HG03095 (cell line): ENCODE measurements at regions not wholly inside any gene's neighbourhood (a gene's known extent, or its start where the extent isn't known, plus 50 kb on each side); places are given as distances from the start of the nearest gene placed in this dataset.
"Not testable (repeated sequence)": the region's sequence is repeated elsewhere in the genome, so short reads cannot be mapped to it uniquely, and the experiment has no call there.

Source experiments
- ATAC-seq: cut with Tn5 transposase; IDR thresholded peaks from one replicate; pipeline ENCODE4 v1.9.1; 2021; ENCODE audit warnings: moderate library complexity; ENCODE audit not compliant: unreplicated experiment

DNA sequence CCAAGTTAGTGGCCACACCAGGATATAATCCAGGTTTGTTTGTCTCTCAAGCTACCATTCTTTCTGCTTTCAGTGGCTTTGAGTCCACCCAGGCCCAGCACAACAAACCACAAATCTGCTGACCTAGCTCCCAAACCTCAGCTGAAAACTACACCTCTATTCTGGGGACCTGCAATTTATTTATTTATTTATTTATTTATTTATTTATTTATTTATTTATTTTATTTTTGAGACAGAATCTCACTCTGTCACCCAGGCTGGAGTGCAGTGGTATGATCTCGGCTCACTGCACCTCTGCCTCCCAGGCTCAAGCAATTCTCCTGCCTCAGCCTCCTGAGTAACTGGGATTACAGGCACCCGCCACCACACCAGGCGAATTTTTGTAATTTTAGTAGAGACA is 229.9 kb upstream of the BTG1 start:
- not testable (repeated sequence) for ATAC-seq

GRCh38 chr12:92370828-92371227 is 225.2 kb upstream of the BTG1 start:
- no peak for ATAC-seq

GRCh38 chr12:92369636-92370035 is 224.0 kb upstream of the BTG1 start:
- ATAC-seq, result no peak

DNA sequence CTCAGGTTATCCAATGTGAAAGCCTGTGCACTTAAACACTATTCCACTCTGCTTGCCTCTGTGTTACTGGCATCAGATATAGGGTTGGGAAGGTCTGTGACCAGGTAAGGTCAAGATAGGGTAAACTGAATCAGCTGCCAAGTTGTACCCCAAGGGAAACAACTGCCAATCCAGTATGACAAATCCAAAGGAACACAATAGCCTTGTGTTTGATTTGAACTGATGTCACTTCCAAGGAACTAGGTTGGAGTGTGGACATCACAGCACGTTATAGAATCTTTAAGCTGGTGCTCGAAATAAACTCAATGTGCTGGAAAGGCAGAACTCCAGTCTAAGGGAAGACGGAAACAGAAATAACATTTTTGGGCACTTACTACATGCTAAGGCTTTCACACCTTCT is 223.4 kb upstream of the BTG1 start:
- no peak for ATAC-seq

DNA sequence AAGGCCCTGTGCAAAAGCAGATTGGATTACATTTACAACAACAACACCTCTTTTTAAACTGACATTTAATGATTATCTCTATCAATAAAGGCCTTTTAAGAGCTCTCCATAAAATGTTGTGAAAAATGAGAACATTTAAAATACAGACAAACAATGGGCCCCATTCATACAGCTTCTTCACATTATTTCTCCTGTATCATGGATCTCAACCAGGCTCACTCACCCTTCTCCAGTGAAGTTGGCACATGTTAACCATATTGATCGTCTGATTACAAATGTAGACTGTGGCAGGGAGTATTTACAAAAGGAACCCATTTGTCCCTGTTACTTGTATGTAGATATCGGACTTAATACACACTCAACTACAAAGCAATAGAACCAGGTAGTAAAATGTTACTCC is 220.2 kb upstream of the BTG1 start:
- ATAC-seq, result no peak

- ATAC-seq, result no peak
These were observed 219.7 kb upstream of the BTG1 start for GRCh38 chr12:92365333-92365732.

GRCh38 chr12:92363295-92364146 is 217.9 kb upstream of the BTG1 start:
- peak; percentile 59 for ATAC-seq

GRCh38 chr12:92362785-92363184 is 217.1 kb upstream of the BTG1 start:
- ATAC-seq, result peak; percentile 44

DNA sequence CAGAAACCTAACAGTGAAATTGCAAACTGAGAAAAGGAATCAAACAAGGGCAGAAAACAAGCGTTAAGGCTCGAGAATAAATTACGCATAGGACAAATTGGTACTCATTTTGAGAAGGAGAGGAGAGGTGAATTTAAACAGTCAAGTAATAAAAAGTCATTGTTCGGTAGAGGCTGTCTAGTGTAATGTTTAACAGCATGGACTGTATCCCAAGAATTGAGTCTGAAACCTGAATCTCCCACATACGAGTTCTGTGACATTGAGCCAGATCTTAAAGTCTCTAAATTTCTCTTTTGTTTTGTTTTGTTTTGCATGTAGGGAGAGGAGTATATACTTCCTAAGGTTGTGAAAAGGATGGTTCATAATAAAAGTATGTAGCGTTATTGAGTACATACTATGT is 216.5 kb upstream of the BTG1 start:
- ATAC-seq, result no peak

DNA sequence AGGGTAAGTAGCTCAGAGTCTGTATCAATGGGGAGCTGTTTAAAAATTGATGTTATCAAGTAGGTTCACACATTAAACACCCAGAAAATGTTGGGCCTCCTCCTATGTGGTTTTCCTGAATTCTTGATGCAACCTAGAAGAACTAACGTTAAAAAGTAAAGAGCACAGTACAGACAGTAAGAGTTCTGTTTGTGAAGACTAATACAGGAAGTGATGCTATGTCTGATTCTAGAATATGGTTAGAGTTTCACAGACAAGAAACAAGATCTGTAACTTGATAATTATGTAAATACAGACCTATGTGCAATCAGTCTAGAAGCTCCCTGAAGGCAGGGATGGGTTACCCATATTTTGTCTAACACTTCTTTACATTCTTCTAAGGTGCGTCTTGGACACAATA is 214.9 kb upstream of the BTG1 start:
- no peak for ATAC-seq

DNA sequence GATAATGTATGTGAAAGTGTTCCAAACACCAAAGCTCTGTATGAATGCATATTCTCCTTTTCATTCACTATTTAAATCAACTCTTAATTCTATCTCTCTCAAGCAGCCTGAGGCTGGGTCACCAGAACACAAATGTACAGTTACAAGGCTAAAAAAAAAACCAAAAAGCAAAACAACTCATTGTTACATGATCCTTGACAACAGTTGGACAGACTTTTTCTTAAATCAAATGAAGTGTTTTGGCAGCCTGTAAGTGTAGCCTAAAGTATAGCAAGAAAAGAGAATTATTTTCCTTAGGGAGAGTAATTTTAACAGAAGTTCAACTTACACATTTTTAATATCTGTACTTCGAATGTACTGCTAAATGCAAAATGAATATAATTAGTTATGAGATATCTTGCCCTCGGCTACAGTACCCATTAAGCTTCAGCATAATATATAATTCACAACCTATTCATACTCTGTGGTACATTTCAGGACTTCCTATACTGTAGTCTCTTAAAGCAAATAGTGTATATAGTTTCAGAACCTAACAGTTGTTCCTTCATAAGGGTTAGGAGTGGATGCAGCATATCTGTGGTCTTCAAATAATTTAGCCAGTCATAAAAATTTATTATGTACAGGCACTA is 214.0 kb upstream of the BTG1 start:
- ATAC-seq, result no peak

DNA sequence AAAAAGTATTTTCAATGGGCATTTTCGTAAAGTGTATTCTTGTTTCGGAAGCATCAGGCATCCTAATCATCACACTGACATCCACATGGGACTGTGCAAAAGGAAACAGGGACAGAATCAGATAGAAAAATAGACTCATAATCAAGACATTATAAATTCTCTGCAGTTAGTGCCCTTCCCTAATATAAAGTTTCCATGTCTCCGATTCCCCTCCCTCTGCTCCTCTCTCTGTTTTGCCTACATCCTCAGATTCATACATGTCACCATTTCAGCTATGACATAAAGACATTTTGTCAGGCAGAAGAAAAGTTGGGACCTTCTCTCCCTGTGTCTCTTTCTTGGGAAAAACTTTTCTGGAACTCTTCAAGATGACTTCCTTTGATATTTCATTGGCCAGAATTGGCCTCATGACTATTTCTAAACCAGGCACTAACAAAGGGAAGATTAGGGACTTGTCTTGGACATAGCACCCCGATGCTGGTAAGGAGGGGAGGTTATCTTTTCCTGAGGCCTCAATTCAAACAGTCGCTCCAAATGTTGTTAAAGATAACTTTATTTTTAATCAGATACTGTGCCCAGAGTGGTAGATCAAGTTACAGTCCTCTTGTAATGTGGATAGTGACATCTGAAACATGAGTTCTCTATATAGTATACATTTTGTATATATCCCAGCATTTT is 212.1 kb upstream of the BTG1 start:
- ATAC-seq, result no peak

DNA sequence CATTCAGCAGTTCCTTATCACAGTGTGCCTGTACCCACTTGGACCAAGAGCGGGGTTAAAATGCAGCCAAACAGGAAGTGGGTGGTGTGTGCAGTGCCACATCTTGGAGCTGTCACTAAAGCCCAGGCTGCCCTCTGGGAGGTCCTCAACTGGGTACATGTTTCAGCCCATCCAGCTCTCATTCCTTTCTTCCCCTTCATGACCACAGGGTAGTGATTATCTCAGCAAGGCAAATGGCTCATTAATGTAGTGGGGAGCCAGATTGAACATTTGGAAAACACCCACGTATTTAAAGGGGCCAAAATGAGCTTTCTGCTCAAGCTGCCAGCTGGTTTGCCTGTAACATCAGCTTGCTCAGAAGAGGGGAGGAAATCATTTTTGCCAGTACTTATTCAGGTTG is 210.8 kb upstream of the BTG1 start:
- no peak for ATAC-seq

DNA sequence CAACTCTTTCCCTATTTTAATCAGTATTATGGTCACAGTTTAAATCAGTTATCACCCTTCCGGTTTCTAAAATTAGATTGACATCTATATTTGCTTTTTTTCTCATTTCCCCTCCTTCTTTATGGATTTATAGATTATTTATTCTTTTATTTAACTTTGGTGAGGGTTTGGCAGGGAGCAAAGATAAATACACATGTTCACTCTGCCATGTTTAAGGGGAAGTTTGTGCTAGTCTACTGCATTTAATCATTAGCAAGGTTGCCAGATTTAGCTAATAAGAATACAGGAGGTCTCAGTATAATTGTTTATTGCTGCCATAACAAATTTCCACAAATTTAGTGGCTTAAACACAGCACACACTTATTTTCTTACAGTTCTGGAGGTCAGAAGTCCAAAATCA is 204.0 kb upstream of the BTG1 start:
- no peak for ATAC-seq

GRCh38 chr12:92342574-92342973 is 196.9 kb upstream of the BTG1 start:
- no peak for ATAC-seq

GRCh38 chr12:92341065-92341668 is 195.5 kb upstream of the BTG1 start:
- peak; percentile 55 for ATAC-seq

- no peak for ATAC-seq
These were observed 194.9 kb upstream of the BTG1 start for GRCh38 chr12:92340441-92341064.

- ATAC-seq, result no peak
These were observed 194.4 kb upstream of the BTG1 start for GRCh38 chr12:92340003-92340402.

DNA sequence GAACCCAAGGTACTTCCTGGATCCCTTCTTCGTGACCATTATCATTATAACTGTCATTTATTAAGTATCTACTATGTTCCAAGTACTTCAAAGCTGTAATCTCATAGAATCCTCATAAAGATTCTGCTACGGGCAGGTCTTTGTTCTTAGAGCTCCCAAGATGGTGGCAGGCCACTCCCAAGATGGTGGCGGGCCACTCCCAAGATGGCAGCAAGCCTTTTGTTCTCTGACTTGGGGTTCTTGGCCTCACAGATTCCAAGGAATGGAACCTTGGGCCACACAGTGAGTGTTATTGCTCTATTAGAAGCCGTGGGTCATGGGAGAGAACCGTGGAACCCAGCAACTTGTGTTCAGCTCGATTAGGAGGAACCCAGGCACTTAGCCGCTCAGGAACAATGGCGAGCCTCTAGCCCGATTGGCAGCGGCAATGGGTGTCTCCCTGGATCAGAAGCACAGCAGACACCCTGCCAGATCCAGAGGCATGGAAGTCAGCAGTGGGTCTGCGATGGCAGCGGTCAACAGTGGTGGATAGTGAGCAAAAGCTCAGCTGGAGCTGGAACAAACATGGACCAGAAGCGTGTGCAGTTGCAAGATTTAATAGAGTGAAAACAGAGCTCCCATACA is 193.7 kb upstream of the BTG1 start:
- ATAC-seq, result no peak

DNA sequence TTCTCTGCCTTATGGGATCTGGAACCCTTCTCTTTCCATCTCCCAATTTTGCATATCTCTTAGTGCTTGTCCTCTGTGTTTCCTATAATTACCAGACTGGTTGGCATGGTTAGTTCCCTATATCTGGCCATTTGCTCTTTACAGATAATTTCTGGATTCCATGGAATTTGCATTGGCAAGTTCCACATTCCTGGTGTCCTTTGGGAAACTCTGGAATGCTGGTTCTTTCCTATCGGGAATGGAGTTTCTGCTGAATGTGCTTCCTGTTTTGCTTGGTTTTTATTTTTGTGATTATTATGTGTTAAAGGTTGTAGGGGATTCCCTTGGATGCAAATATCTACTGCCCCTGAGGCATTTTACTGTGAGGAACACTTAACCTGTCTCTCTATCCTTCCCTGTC is 193.0 kb upstream of the BTG1 start:
- no peak for ATAC-seq

DNA sequence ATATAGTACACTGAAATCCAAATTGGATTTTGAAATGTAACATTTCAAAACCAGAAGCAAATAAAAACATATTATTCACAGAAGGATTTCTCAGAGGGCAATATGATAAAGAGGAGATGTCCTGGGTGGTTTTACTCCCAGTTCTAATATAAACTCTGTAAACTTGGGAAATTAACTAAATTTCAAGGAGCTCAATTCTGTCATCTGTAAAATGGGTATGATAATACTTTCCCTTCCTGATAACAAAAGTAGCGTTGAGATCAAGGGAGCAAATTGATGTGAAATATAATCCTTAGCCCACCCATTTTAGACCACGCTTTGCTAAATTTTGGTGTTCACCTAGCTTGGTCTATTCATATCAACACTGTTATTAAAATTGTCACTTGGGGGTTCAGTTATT is 192.5 kb upstream of the BTG1 start:
- no peak for ATAC-seq
